ENCODE measurements at regions not wholly inside any gene's neighbourhood (a gene's known extent, or its start where the extent isn't known, plus 50 kb on each side); places are given as distances from the start of the nearest gene placed in this dataset.

GRCh38 chr3:104145164-104145563 is 1221.5 kb upstream of the ALCAM start:
- no peaks in the 10 kb centered on the region for H3K79me2 ChIP-seq (ENCODE audit: insufficient read depth, low read length)
- no peak overlapping the region for H2AK5ac ChIP-seq (ENCODE audit: insufficient read length, low read length)
- no peak overlapping the region for H4K8ac ChIP-seq (replicated peaks; ENCODE audit: insufficient read length, low read depth, low read length)
- no peak overlapping the region for H4K5ac ChIP-seq (ENCODE audit: insufficient read length, low read depth, low read length)
- Mint-ChIP-seq H3K27me3 (ENCODE audit: low read depth) (no peaks in the 10 kb centered on the region), H3K27ac (peak overlapping the region in 1 of 3 experiments; percentile 71; a peak in 1 of 7 replicates), H3K36me3 (ENCODE audit: insufficient read depth in 1 of 3, low read depth in 3 of 3) (peaks cover 0 to 1% (median 0%) of the 10 kb centered on the region in 3 experiments; a peak in 1 of 7 replicates), H3K4me3 (no peak overlapping the region), H3K4me1 (peaks cover 0 to 2% of the 10 kb centered on the region in 2 experiments; a peak in 1 of 4 replicates), H3K9me3 (no peaks in the 10 kb centered on the region)
- TF ChIP-seq CTCF (conservative IDR thresholded peaks at IDR 0.05): no peak
- no peaks in the 10 kb centered on the region for H3K27me3 ChIP-seq (ENCODE audit: insufficient read depth, low read length)
- no peak overlapping the region for H2BK20ac ChIP-seq (ENCODE audit: low read depth, low read length, poor library complexity, severe bottlenecking)
- no peak overlapping the region for H4K91ac ChIP-seq (ENCODE audit: insufficient read length, low read depth, low read length)
- no peak overlapping the region for H3K4me2 ChIP-seq (ENCODE audit: insufficient read depth, insufficient read length, low read length)
- H3K56ac ChIP-seq (ENCODE audit: insufficient read length, low read depth, low read length): no peak overlapping the region
- H3K23ac ChIP-seq (ENCODE audit: insufficient read length, low read depth, low read length): no peak overlapping the region
- no peak overlapping the region for H3K9ac ChIP-seq (ENCODE audit: extremely low read depth, insufficient read length, low read length)
- H2BK12ac ChIP-seq (ENCODE audit: insufficient read length, low read depth, low read length): no peak overlapping the region
- no peak overlapping the region for H3K27ac ChIP-seq (ENCODE audit: insufficient read length, low read depth, low read length)
- H4K20me1 ChIP-seq (ENCODE audit: control insufficient read depth, insufficient read depth, insufficient read length): no peaks in the 10 kb centered on the region
- DNase-seq: no peak
- no peak overlapping the region for H2BK15ac ChIP-seq (ENCODE audit: low read depth, low read length)
- H3K14ac ChIP-seq (ENCODE audit: insufficient read depth, low read length): no peak overlapping the region
- no peaks in the 10 kb centered on the region for H3K9me3 ChIP-seq (ENCODE audit: control insufficient read depth, low read depth, low read length)
- no peak overlapping the region for H2AFZ ChIP-seq (ENCODE audit: low read length)
- no peak overlapping the region for H3K18ac ChIP-seq (ENCODE audit: insufficient read length, low read depth, low read length)
- no peaks in the 10 kb centered on the region for H3K23me2 ChIP-seq (ENCODE audit: insufficient read length, low read depth, low read length, poor library complexity, severe bottlenecking)
- H2BK120ac ChIP-seq (ENCODE audit: low read depth, low read length, poor library complexity, severe bottlenecking): no peak overlapping the region
- no peaks in the 10 kb centered on the region for H3K79me1 ChIP-seq (ENCODE audit: insufficient read depth, low read depth, low read length, poor library complexity, severe bottlenecking)
- no peak overlapping the region for H2BK5ac ChIP-seq (ENCODE audit: insufficient read length, low read length)
- H3K4me1 ChIP-seq (ENCODE audit: insufficient read depth, low read length): no peaks in the 10 kb centered on the region
- no peak overlapping the region for H3K4ac ChIP-seq (ENCODE audit: low read depth, low read length)
- no peak overlapping the region for H3T11ph ChIP-seq (ENCODE audit: low read length)
